CD4-positive, alpha-beta memory T cell (primary cell): ENCODE measurements at regions not wholly inside any gene's neighbourhood (a gene's known extent, or its start where the extent isn't known, plus 50 kb on each side); places are given as distances from the start of the nearest gene placed in this dataset.
"Not testable (repeated sequence)": the region's sequence is repeated elsewhere in the genome, so short reads cannot be mapped to it uniquely, and the experiment has no call there.

Experiments used
- CTCF ChIA-PET: fragments of 350-600 bp; sonication (Branson Sonifier 250); formaldehyde crosslinking; loops from one replicate; lab custom pipeline; 2021; ENCODE audit warnings: inconsistent platforms; ENCODE audit not compliant: partially characterized antibody; lab: Charles Lee
- POLR2A ChIA-PET: fragments of 350-600 bp; sonication (Branson Sonifier 250); formaldehyde crosslinking; loops from one replicate; lab custom pipeline; 2021; ENCODE audit not compliant: partially characterized antibody; lab: Charles Lee
- DNase-seq, 5 donors: peaks; one replicate each; pipeline versions ENCODE4 v3.0.0 to v3.0.0-alpha.2; 2020 to 2022; ENCODE audit warnings: mixed read lengths in 1 of 5
- H3K27ac ChIP-seq: one replicate; pipeline ENCODE4 v1.7.0; 2013; ENCODE audit warnings: low read depth, low read length
- H3K27me3 ChIP-seq: 2 replicates; pipeline ENCODE4 v1.7.0; 2013; ENCODE audit warnings: mild to moderate bottlenecking, low read length, moderate library complexity; ENCODE audit not compliant: insufficient read depth
- H3K36me3 ChIP-seq: 2 replicates; pipeline ENCODE4 v1.7.0; 2013; ENCODE audit warnings: mild to moderate bottlenecking, low read length, moderate library complexity; ENCODE audit not compliant: insufficient read depth
- H3K4me1 ChIP-seq: 2 replicates; pipeline ENCODE4 v1.7.0; 2013; ENCODE audit warnings: mild to moderate bottlenecking, low read length, moderate library complexity; ENCODE audit not compliant: insufficient read depth
- H3K4me3 ChIP-seq, 2 donors: one replicate each; pipeline ENCODE4 v1.7.0; 2013; ENCODE audit warnings: low read length in 2 of 2, mild to moderate bottlenecking in 1 of 2
- H3K9me3 ChIP-seq, 2 donors: one replicate each; pipeline ENCODE4 v1.7.0; 2013; ENCODE audit warnings: low read length in 2 of 2, control low read depth in 1 of 2; ENCODE audit not compliant: control insufficient read depth in 1 of 2
- H3K27ac Mint-ChIP-seq, 7 donors: one replicate each; pipeline ENCODE4 v1.8.0; 2020 to 2021; ENCODE audit warnings: mixed read lengths in 7 of 7, mild to moderate bottlenecking in 6 of 7, inconsistent platforms in 3 of 7, moderate library complexity in 3 of 7
- H3K27me3 Mint-ChIP-seq, 2 donors: one replicate each; pipeline ENCODE4 v1.8.0; 2020 to 2021; ENCODE audit warnings: mixed read lengths in 2 of 2
- H3K36me3 Mint-ChIP-seq, 2 donors: one replicate each; pipeline ENCODE4 v1.8.0; 2020 to 2021; ENCODE audit warnings: mixed read lengths in 2 of 2, inconsistent platforms in 1 of 2, mild to moderate bottlenecking in 1 of 2
- H3K4me1 Mint-ChIP-seq, 4 donors: one replicate each; pipeline ENCODE4 v1.8.0; 2020 to 2021; ENCODE audit warnings: mixed read lengths in 4 of 4, mild to moderate bottlenecking in 1 of 4
- H3K4me3 Mint-ChIP-seq, 8 donors: one replicate each; pipeline ENCODE4 v1.8.0; 2020 to 2021; ENCODE audit warnings: mixed read lengths in 8 of 8, mild to moderate bottlenecking in 7 of 8, moderate library complexity in 6 of 8, inconsistent platforms in 3 of 8
- H3K9me3 Mint-ChIP-seq, 8 donors: one replicate each; pipeline ENCODE4 v1.8.0; 2020 to 2021; ENCODE audit warnings: mixed read lengths in 8 of 8, mild to moderate bottlenecking in 5 of 8, inconsistent platforms in 3 of 8, moderate library complexity in 1 of 8
- intact Hi-C: fragments of 100-400 bp; cut with micrococcal nuclease; formaldehyde crosslinking; loops from one replicate; pipeline ENCODE4 v1.15.1; 2023

GRCh38 chr6:16020259-16020658, 108.6 kb upstream of the MYLIP start:
- H3K27ac ChIP-seq, result no peak overlapping the region
- no peak overlapping the region for H3K4me3 ChIP-seq
- no peaks in the 10 kb centered on the region for H3K36me3 ChIP-seq
- POLR2A ChIA-PET, result no interaction called here
- intact Hi-C loops, result no loop called here
- no peak overlapping the region for H3K4me3 Mint-ChIP-seq
- H3K27me3 Mint-ChIP-seq, result peaks cover 6 to 7% of the 10 kb centered on the region in 2 donors
- H3K4me1 Mint-ChIP-seq, result no peaks in the 10 kb centered on the region
- H3K9me3 Mint-ChIP-seq, result peaks cover 0 to 7% (median 0%) of the 10 kb centered on the region in 8 donors
- H3K27ac Mint-ChIP-seq, result no peak overlapping the region
- no peaks in the 10 kb centered on the region for H3K4me1 ChIP-seq
- H3K36me3 Mint-ChIP-seq, result no peaks in the 10 kb centered on the region
- DNase-seq, result no peak
- no peaks in the 10 kb centered on the region for H3K9me3 ChIP-seq
- H3K27me3 ChIP-seq, result no peaks in the 10 kb centered on the region
- CTCF ChIA-PET, result no interaction called here

DNA sequence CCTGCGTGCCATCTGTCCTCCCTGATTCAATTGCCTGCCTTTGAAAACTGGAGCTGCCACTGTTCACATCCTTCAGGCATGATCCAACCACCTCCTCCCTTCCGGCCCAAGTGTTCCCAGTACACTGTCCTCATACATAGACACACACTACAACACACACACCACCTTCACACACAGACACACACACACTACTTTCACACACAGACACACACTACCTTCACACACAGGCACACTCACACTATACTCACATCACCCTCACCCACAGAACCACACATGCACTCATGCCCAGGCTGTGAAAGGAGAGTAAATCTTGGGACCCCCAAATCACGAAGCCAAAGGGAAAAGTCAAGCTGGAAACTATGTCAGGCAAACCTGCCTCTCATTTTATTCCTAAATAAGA, 109.4 kb upstream of the MYLIP start:
- ChIA-PET CTCF (no interaction called here), POLR2A (no interaction called here)
- H3K36me3 Mint-ChIP-seq, result no peaks in the 10 kb centered on the region
- no peak overlapping the region for H3K4me3 ChIP-seq
- no peaks in the 10 kb centered on the region for H3K4me1 Mint-ChIP-seq
- no peaks in the 10 kb centered on the region for H3K36me3 ChIP-seq
- intact Hi-C loops, result no loop called here
- H3K9me3 ChIP-seq, result no peaks in the 10 kb centered on the region
- H3K27ac ChIP-seq, result no peak overlapping the region
- H3K4me3 Mint-ChIP-seq, result no peak overlapping the region
- no peaks in the 10 kb centered on the region for H3K4me1 ChIP-seq
- H3K27me3 ChIP-seq, result no peaks in the 10 kb centered on the region
- DNase-seq, result no peak
- no peak overlapping the region for H3K27ac Mint-ChIP-seq
- peaks cover 6 to 7% of the 10 kb centered on the region in 2 donors for H3K27me3 Mint-ChIP-seq
- peaks cover 0 to 7% (median 0%) of the 10 kb centered on the region in 8 donors for H3K9me3 Mint-ChIP-seq

DNA sequence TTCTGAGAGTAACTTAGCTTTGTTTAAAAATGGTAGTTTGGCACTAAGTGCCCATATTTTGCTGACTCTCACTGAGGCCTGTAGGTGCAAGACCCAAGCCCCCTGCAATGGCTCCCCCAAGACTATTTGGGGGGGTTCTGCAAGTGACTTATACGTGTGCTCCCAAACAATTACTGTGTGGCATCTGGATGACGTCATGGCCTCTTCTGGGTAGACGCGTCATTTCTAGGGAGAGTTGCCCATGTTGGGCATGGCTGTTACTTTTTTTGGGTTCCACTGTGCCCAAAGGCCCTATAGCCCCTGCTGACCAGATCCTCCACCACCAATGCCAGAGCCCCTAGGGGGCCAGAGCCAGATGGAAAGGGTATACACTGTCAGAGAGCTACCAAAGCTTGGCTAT, 110.3 kb upstream of the MYLIP start:
- no peaks in the 10 kb centered on the region for H3K9me3 ChIP-seq
- Mint-ChIP-seq H3K27ac (no peak overlapping the region), H3K27me3 (peaks cover 1 to 7% of the 10 kb centered on the region in 2 donors), H3K4me3 (no peak overlapping the region), H3K4me1 (no peaks in the 10 kb centered on the region), H3K36me3 (no peaks in the 10 kb centered on the region), H3K9me3 (peaks cover 0 to 7% (median 0%) of the 10 kb centered on the region in 8 donors)
- ChIA-PET CTCF (no interaction called here), POLR2A (no interaction called here)
- no peak overlapping the region for H3K4me3 ChIP-seq
- no peaks in the 10 kb centered on the region for H3K27me3 ChIP-seq
- H3K27ac ChIP-seq, result no peak overlapping the region
- H3K36me3 ChIP-seq, result no peaks in the 10 kb centered on the region
- no peaks in the 10 kb centered on the region for H3K4me1 ChIP-seq
- no peak for DNase-seq
- intact Hi-C loops, result no loop called here

DNA sequence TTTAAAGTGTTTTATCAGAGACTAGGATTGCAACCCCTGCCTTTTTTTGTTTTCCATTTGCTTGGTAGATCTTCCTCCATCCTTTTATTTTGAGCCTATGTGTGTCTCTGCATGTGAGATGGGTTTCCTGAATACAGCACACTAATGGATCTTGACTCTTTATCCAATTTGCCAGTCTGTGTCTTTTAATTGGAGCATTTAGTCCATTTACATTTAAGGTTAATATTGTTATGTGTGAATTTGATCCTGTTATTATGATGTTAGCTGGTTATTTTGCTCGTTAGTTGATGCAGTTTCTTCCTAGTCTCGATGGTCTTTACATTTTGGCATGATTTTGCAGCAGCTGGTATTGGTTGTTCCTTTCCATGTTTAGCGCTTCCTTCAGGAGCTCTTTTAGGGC, 114.6 kb upstream of the MYLIP start:
- H3K27ac Mint-ChIP-seq, H3K9me3 ChIP-seq, CTCF ChIA-PET, H3K4me3 ChIP-seq, H3K9me3 Mint-ChIP-seq, H3K27me3 ChIP-seq, H3K27ac ChIP-seq, H3K36me3 Mint-ChIP-seq, POLR2A ChIA-PET, H3K4me1 ChIP-seq, H3K4me3 Mint-ChIP-seq, H3K27me3 Mint-ChIP-seq, H3K36me3 ChIP-seq, intact Hi-C loops, H3K4me1 Mint-ChIP-seq, DNase-seq: not testable (repeated sequence)

DNA sequence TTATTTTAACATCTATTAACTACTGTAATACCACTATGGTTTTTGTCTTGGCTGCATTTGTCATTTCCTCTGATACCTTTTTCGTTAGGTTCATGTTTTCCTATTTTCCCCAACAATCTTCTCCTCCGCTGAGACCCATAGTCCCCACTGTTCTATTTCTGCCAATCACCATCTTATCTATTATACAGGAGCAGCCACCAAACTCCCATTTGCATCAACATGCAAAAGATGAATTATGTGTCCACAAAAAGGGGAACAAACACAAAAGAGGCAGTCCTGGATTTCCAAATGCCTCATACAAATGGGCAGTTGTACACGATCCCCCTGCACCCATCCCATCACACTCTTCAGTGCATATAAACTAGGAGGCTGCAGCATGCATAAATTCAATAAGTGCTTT, 121.7 kb upstream of the MYLIP start:
- Mint-ChIP-seq H3K27ac (no peak overlapping the region), H3K4me1 (peaks cover 0 to 2% (median 0%) of the 10 kb centered on the region in 4 donors), H3K27me3 (peaks cover 4 to 9% of the 10 kb centered on the region in 2 donors), H3K9me3 (peaks cover 0 to 4% (median 1%) of the 10 kb centered on the region in 8 donors), H3K36me3 (no peaks in the 10 kb centered on the region), H3K4me3 (no peak overlapping the region)
- intact Hi-C loops, result no loop called here
- no peaks in the 10 kb centered on the region for H3K27me3 ChIP-seq
- DNase-seq, result no peak
- H3K4me3 ChIP-seq, result no peak overlapping the region
- no peak overlapping the region for H3K27ac ChIP-seq
- ChIA-PET POLR2A (no interaction called here), CTCF (no interaction called here)
- H3K4me1 ChIP-seq, result no peaks in the 10 kb centered on the region
- no peaks in the 10 kb centered on the region for H3K36me3 ChIP-seq
- no peaks in the 10 kb centered on the region for H3K9me3 ChIP-seq

GRCh38 chr6:16006681-16007080, 122.2 kb upstream of the MYLIP start:
- Histone ChIP-seq H3K27ac (no peak overlapping the region), H3K36me3 (no peaks in the 10 kb centered on the region), H3K4me1 (no peaks in the 10 kb centered on the region), H3K9me3 (no peaks in the 10 kb centered on the region), H3K27me3 (no peaks in the 10 kb centered on the region), H3K4me3 (no peak overlapping the region)
- intact Hi-C loops, result no loop called here
- Mint-ChIP-seq H3K9me3 (peaks cover 0 to 4% (median 1%) of the 10 kb centered on the region in 8 donors), H3K4me1 (peaks cover 0 to 2% (median 0%) of the 10 kb centered on the region in 4 donors), H3K27ac (no peak overlapping the region), H3K4me3 (no peak overlapping the region), H3K36me3 (no peaks in the 10 kb centered on the region), H3K27me3 (peaks cover 4 to 9% of the 10 kb centered on the region in 2 donors)
- POLR2A ChIA-PET, result no interaction called here
- DNase-seq, result no peak
- CTCF ChIA-PET, result no interaction called here

DNA sequence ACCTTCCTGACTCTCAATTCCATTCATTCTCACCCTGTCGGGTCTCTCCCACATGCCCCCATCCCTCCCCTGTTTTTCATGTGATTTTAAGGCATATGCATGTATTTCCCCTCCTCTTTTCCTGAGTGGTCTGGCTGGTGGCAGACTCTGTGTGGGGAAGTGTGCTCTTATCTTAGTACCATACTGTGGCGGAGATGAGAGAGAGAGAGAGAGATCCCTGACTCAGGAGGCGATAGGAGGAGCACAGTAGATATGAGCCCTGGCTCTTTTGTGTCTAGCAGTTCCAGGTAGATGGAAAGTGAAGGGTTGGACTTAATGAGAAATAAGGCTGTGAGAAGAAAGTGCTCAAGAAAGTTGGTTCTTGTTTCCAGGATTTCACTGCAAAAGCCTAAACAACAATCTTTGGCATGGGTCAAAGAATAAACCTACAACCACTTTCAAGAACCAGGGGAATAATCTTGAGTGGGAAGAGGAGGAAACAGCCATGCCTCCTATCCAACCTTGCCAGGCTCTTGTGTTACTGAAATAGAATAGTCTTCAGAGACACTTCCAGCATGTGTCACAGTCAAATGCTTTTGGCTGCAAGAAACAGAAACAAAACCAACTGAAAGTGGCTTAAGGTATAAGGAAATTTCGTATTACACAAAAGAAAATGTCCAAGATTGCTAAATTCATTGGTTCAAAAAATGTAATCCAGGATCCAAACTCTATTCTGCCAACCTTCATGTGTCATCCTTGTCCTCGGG, 123.8 kb upstream of the MYLIP start:
- DNase-seq, result no peak
- intact Hi-C loops, result no loop called here
- no peaks in the 10 kb centered on the region for H3K36me3 ChIP-seq
- Mint-ChIP-seq H3K4me1 (peaks cover 0 to 1% (median 0%) of the 10 kb centered on the region in 4 donors), H3K4me3 (no peak overlapping the region), H3K27ac (no peak overlapping the region), H3K9me3 (peaks cover 0 to 3% (median 1%) of the 10 kb centered on the region in 8 donors), H3K36me3 (no peaks in the 10 kb centered on the region), H3K27me3 (peaks cover 8 to 9% of the 10 kb centered on the region in 2 donors)
- ChIA-PET CTCF (no interaction called here), POLR2A (no interaction called here)
- H3K4me1 ChIP-seq, result no peaks in the 10 kb centered on the region
- H3K27me3 ChIP-seq, result no peaks in the 10 kb centered on the region
- H3K9me3 ChIP-seq, result no peaks in the 10 kb centered on the region
- no peak overlapping the region for H3K27ac ChIP-seq
- no peak overlapping the region for H3K4me3 ChIP-seq
